Gastrocnemius medialis (tissue), 4 donors: ENCODE measurements at regions not wholly inside any gene's neighbourhood (a gene's known extent, or its start where the extent isn't known, plus 50 kb on each side); places are given as distances from the start of the nearest gene placed in this dataset.

Experiments
- CTCF ChIP-seq, 5 experiments: fragments of 450-650 bp in 3 of 5; fragments of 200-600 bp in 2 of 5; sonication (generic) in 2 of 5; IDR thresholded peaks in 4 of 5; conservative IDR thresholded peaks in 1 of 5; 1 replicate in 4 of 5; 2 replicates in 1 of 5; pipeline ENCODE4 v1.5.1; 2016 to 2019; ENCODE audit warnings: antibody characterized with exemption in 5 of 5, mild to moderate bottlenecking in 3 of 5, moderate library complexity in 3 of 5
- POLR2A ChIP-seq, 2 donors: fragments of 450-650 bp; IDR thresholded peaks; one replicate each; pipeline ENCODE4 v1.6.1; 2017; ENCODE audit warnings: antibody characterized with exemption in 2 of 2, mild to moderate bottlenecking in 2 of 2, moderate library complexity in 2 of 2

GRCh38 chr6:85923013-85923430, 280.3 kb upstream of the SYNCRIP start:
- TF ChIP-seq POLR2A (IDR thresholded peaks at IDR 0.05) (no peak), CTCF (IDR thresholded peaks at IDR 0.05 in 4 of 5, conservative IDR thresholded peaks at IDR 0.05 in 1 of 5) (peak in 3 of 5 experiments; percentile 28 to 51 (median 46))
